Neuronal stem cell (in vitro differentiated cells): ENCODE measurements at regions not wholly inside any gene's neighbourhood (a gene's known extent, or its start where the extent isn't known, plus 50 kb on each side); places are given as distances from the start of the nearest gene placed in this dataset.

ENCODE experiments used
- DNase-seq: peaks from one replicate; pipeline ENCODE4 v3.0.0-alpha.2; 2013; ENCODE audit warnings: low spot score
- H2AFZ ChIP-seq: one replicate; pipeline ENCODE4 v1.6.1; 2013; ENCODE audit warnings: mild to moderate bottlenecking, low read length, inconsistent platforms
- H2AK5ac ChIP-seq: 2 replicates; pipeline ENCODE4 v1.6.1; 2013; ENCODE audit warnings: low read depth, mild to moderate bottlenecking, inconsistent platforms, low read length, moderate library complexity, mixed read lengths
- H2BK120ac ChIP-seq: 2 replicates; pipeline ENCODE4 v1.6.1; 2013; ENCODE audit warnings: low read depth, mild to moderate bottlenecking, inconsistent platforms, low read length, moderate library complexity, mixed read lengths
- H2BK12ac ChIP-seq: one replicate; pipeline ENCODE4 v1.6.1; 2013; ENCODE audit warnings: low read length, inconsistent platforms
- H2BK15ac ChIP-seq: 2 replicates; pipeline ENCODE4 v1.6.1; 2013; ENCODE audit warnings: mild to moderate bottlenecking, low read length, inconsistent platforms, mixed read lengths
- H2BK5ac ChIP-seq: one replicate; pipeline ENCODE4 v1.6.1; 2013; ENCODE audit warnings: inconsistent platforms, mild to moderate bottlenecking, low read length, moderate library complexity
- H3K14ac ChIP-seq: one replicate; pipeline ENCODE4 v1.6.1; 2013; ENCODE audit warnings: low read length, inconsistent platforms
- H3K18ac ChIP-seq: 2 replicates; pipeline ENCODE4 v1.6.1; 2013; ENCODE audit warnings: low read length, inconsistent platforms
- H3K23ac ChIP-seq: 2 replicates; pipeline ENCODE4 v1.6.1; 2013; ENCODE audit warnings: low read depth, mild to moderate bottlenecking, mixed read lengths, low read length, inconsistent platforms; ENCODE audit not compliant: poor library complexity
- H3K27ac ChIP-seq: replicated peaks from 3 replicates; pipeline ENCODE4 v1.5.1; 2013; ENCODE audit warnings: low read length, inconsistent platforms
- H3K27me3 ChIP-seq, 3 experiments: 2 replicates each; pipeline ENCODE4 v1.6.1; 2013; ENCODE audit warnings: low read length in 3 of 3, mild to moderate bottlenecking in 2 of 3, inconsistent platforms in 1 of 3, low read depth in 1 of 3, mixed read lengths in 1 of 3, moderate library complexity in 1 of 3; ENCODE audit not compliant: control insufficient read depth in 3 of 3, insufficient read depth in 3 of 3
- H3K36me3 ChIP-seq, 2 donors: replicated peaks in 1 of 2; 2 replicates each; pipeline ENCODE4 v1.6.1; 2013; ENCODE audit warnings: low read length in 2 of 2; ENCODE audit not compliant: control insufficient read depth in 2 of 2, insufficient read depth in 2 of 2
- H3K4ac ChIP-seq: 2 replicates; pipeline ENCODE4 v1.6.1; 2013; ENCODE audit warnings: inconsistent platforms, mild to moderate bottlenecking, low read length, moderate library complexity
- H3K4me1 ChIP-seq, 2 donors: 1 replicate in 1 of 2; 2 replicates in 1 of 2; pipeline ENCODE4 v1.6.1; 2013; ENCODE audit warnings: low read length in 2 of 2, low read depth in 1 of 2; ENCODE audit not compliant: control insufficient read depth in 2 of 2, insufficient read depth in 1 of 2
- H3K4me2 ChIP-seq: one replicate; pipeline ENCODE4 v1.6.1; 2013; ENCODE audit warnings: mild to moderate bottlenecking, low read length, inconsistent platforms; ENCODE audit not compliant: insufficient read depth, poor library complexity, severe bottlenecking
- H3K4me3 ChIP-seq, 2 donors: 2 replicates each; pipeline ENCODE4 v1.5.1; 2013; ENCODE audit warnings: low read length in 2 of 2, mild to moderate bottlenecking in 2 of 2, inconsistent platforms in 1 of 2, moderate library complexity in 1 of 2
- H3K79me1 ChIP-seq: one replicate; pipeline ENCODE4 v1.6.1; 2013; ENCODE audit warnings: low read depth, mild to moderate bottlenecking, inconsistent platforms, low read length, moderate library complexity
- H3K9ac ChIP-seq: one replicate; pipeline ENCODE4 v1.6.1; 2013; ENCODE audit warnings: mild to moderate bottlenecking, low read depth, low read length, inconsistent platforms; ENCODE audit not compliant: poor library complexity
- H3K9me3 ChIP-seq, 2 donors: replicated peaks in 1 of 2; 2 replicates each; pipeline versions ENCODE3 to v1.6.1; 2013; ENCODE audit warnings: low read length in 2 of 2, mild to moderate bottlenecking in 2 of 2, inconsistent platforms in 1 of 2, low read depth in 1 of 2, mixed read lengths in 1 of 2, moderate library complexity in 1 of 2; ENCODE audit not compliant: control insufficient read depth in 2 of 2, insufficient read depth in 1 of 2
- H4K8ac ChIP-seq: one replicate; pipeline ENCODE4 v1.6.1; 2013; ENCODE audit warnings: low read depth, mild to moderate bottlenecking, inconsistent platforms, low read length, moderate library complexity
- H4K91ac ChIP-seq: one replicate; pipeline ENCODE4 v1.6.1; 2013; ENCODE audit warnings: low read length, low read depth, mild to moderate bottlenecking, inconsistent platforms; ENCODE audit not compliant: poor library complexity
- WGBS, 2 donors: extraction: QIAGEN DNeasy Blood & Tissue Kit; methylation state at CpG; one replicate each; pipeline ENCODE4 v1.1.7; 2013; ENCODE audit warnings: missing lambda C conversion rate in 2 of 2, mixed read lengths in 1 of 2; ENCODE audit not compliant: insufficient read length in 2 of 2, insufficient replicate concordance in 1 of 2; ENCODE audit errors: extremely low coverage in 2 of 2; 5-methylcytosine and 5-hydroxymethylcytosine counted together

- Histone ChIP-seq H2BK120ac (no peak overlapping the region), H2BK15ac (no peak overlapping the region), H3K14ac (no peak overlapping the region), H3K18ac (no peak overlapping the region), H3K36me3 (no peaks in the 10 kb centered on the region), H4K91ac (no peak overlapping the region), H3K27ac (no peak overlapping the region), H3K4me3 (no peak overlapping the region), H2AFZ (no peak overlapping the region), H3K23ac (no peak overlapping the region), H3K27me3 (no peaks in the 10 kb centered on the region), H3K4me1 (peaks cover 0 to under 1% of the 10 kb centered on the region in 2 donors), H3K9ac (no peak overlapping the region), H2BK5ac (no peak overlapping the region), H2BK12ac (no peak overlapping the region), H3K4ac (no peak overlapping the region), H2AK5ac (no peak overlapping the region), H3K9me3 (peaks cover 0 to 2% of the 10 kb centered on the region in 2 donors), H4K8ac (no peak overlapping the region), H3K79me1 (no peaks in the 10 kb centered on the region), H3K4me2 (no peak overlapping the region)
- no peak for DNase-seq
- no CpG with 5 or more reads among the region's 2 CpGs for WGBS, 2 donors
Observed at GRCh38 chr4:38538517-38538916, 125.5 kb upstream of the KLF3 start.

- DNase-seq, result no peak
- Histone ChIP-seq H2AFZ (no peak overlapping the region), H3K4me2 (no peak overlapping the region), H3K27me3 (no peaks in the 10 kb centered on the region), H2AK5ac (no peak overlapping the region), H3K36me3 (no peaks in the 10 kb centered on the region), H3K23ac (no peak overlapping the region), H2BK120ac (no peak overlapping the region), H3K9me3 (peaks cover 1 to 2% of the 10 kb centered on the region in 2 donors), H3K14ac (no peak overlapping the region), H3K18ac (no peak overlapping the region), H3K27ac (no peak overlapping the region), H2BK12ac (no peak overlapping the region), H3K79me1 (no peaks in the 10 kb centered on the region), H3K4me3 (no peak overlapping the region), H2BK15ac (no peak overlapping the region), H3K4ac (no peak overlapping the region), H3K9ac (no peak overlapping the region), H4K8ac (no peak overlapping the region), H3K4me1 (no peaks in the 10 kb centered on the region), H4K91ac (no peak overlapping the region), H2BK5ac (no peak overlapping the region)
- WGBS, 2 donors, result no CpG with 5 or more reads among the region's 4 CpGs
Observed at GRCh38 chr4:38539501-38539900, 124.5 kb upstream of the KLF3 start.

GRCh38 chr4:38547052-38547451, 116.9 kb upstream of the KLF3 start:
- Histone ChIP-seq H4K8ac (no peak overlapping the region), H3K23ac (no peak overlapping the region), H2BK12ac (no peak overlapping the region), H4K91ac (no peak overlapping the region), H3K4me3 (no peak overlapping the region), H3K4ac (no peak overlapping the region), H2BK5ac (no peak overlapping the region), H3K9ac (no peak overlapping the region), H3K14ac (no peak overlapping the region), H3K79me1 (no peaks in the 10 kb centered on the region), H3K9me3 (peaks cover 5 to 7% of the 10 kb centered on the region in 2 donors), H2BK15ac (no peak overlapping the region), H3K27me3 (no peaks in the 10 kb centered on the region), H3K4me2 (no peak overlapping the region), H2AFZ (no peak overlapping the region), H2AK5ac (no peak overlapping the region), H2BK120ac (no peak overlapping the region), H3K36me3 (no peaks in the 10 kb centered on the region), H3K4me1 (no peaks in the 10 kb centered on the region), H3K18ac (no peak overlapping the region), H3K27ac (no peak overlapping the region)
- no CpG with 5 or more reads among the region's 2 CpGs for WGBS, 2 donors
- DNase-seq, result no peak

GRCh38 chr4:38548256-38548655, 115.7 kb upstream of the KLF3 start:
- H2AFZ ChIP-seq, result no peak overlapping the region
- H3K4me3 ChIP-seq, result no peak overlapping the region
- no peak overlapping the region for H2AK5ac ChIP-seq
- no peak overlapping the region for H2BK120ac ChIP-seq
- H3K36me3 ChIP-seq, result no peaks in the 10 kb centered on the region
- H3K9ac ChIP-seq, result no peak overlapping the region
- H3K14ac ChIP-seq, result no peak overlapping the region
- no peak overlapping the region for H3K27ac ChIP-seq
- H3K9me3 ChIP-seq, result peaks cover 5 to 7% of the 10 kb centered on the region in 2 donors
- H2BK15ac ChIP-seq, result no peak overlapping the region
- H3K4me2 ChIP-seq, result no peak overlapping the region
- no peak overlapping the region for H2BK5ac ChIP-seq
- WGBS, 2 donors, result no CpG with 5 or more reads among the region's 3 CpGs
- H4K91ac ChIP-seq, result no peak overlapping the region
- H3K79me1 ChIP-seq, result no peaks in the 10 kb centered on the region
- DNase-seq, result no peak
- H4K8ac ChIP-seq, result no peak overlapping the region
- no peaks in the 10 kb centered on the region for H3K4me1 ChIP-seq
- no peaks in the 10 kb centered on the region for H3K27me3 ChIP-seq
- no peak overlapping the region for H3K18ac ChIP-seq
- H3K23ac ChIP-seq, result no peak overlapping the region
- H2BK12ac ChIP-seq, result no peak overlapping the region
- no peak overlapping the region for H3K4ac ChIP-seq
